GM23338 (cell line): ENCODE measurements at regions not wholly inside any gene's neighbourhood (a gene's known extent, or its start where the extent isn't known, plus 50 kb on each side); places are given as distances from the start of the nearest gene placed in this dataset.

ENCODE experiments used
- CTCF ChIP-seq, 2 experiments: fragments of 200-600 bp in 1 of 2; sonication (generic) in 1 of 2; conservative IDR thresholded peaks; 2 replicates each; pipeline versions ENCODE4 v1.5.1 to v1.6.1; 2016 to 2017; ENCODE audit warnings: antibody characterized with exemption in 2 of 2, low read depth in 2 of 2, mild to moderate bottlenecking in 2 of 2, moderate library complexity in 1 of 2
- EZH2 ChIP-seq: fragments of 200-600 bp; sonication (generic); IDR thresholded peaks from one replicate; pipeline ENCODE4 v1.8.0; 2017; ENCODE audit warnings: antibody characterized with exemption, mild to moderate bottlenecking, low read depth; ENCODE audit not compliant: unreplicated experiment
- EZH2phosphoT487 ChIP-seq: fragments of 200-600 bp; sonication (generic); IDR thresholded peaks from one replicate; pipeline ENCODE4 v1.8.1; 2018; ENCODE audit warnings: antibody characterized with exemption; ENCODE audit not compliant: unreplicated experiment
- NANOG ChIP-seq: IDR thresholded peaks from 2 replicates; pipeline ENCODE4 v1.6.1; 2016; ENCODE audit warnings: antibody characterized with exemption, borderline replicate concordance
- POLR2AphosphoS5 ChIP-seq: IDR thresholded peaks from 2 replicates; pipeline ENCODE4 v1.6.1; 2016; ENCODE audit warnings: antibody characterized with exemption, low read depth
- TF ChIP-seq, protein P1 (sequence below): IDR thresholded peaks from one replicate; pipeline ENCODE4 v1.6.1; 2018; ENCODE audit warnings: antibody characterized with exemption; ENCODE audit not compliant: unreplicated experiment

GRCh38 chr20:47876311-47877088 is 91.2 kb upstream of the SULF2 start:
- TF ChIP-seq CTCF (conservative IDR thresholded peaks at IDR 0.05; ENCODE audit: low read depth in 2 of 2) (no peak), POLR2AphosphoS5 (no peak), EZH2phosphoT487 (no peak), EZH2 (no peak), NANOG (no peak)
- TF ChIP-seq, protein P1, sequence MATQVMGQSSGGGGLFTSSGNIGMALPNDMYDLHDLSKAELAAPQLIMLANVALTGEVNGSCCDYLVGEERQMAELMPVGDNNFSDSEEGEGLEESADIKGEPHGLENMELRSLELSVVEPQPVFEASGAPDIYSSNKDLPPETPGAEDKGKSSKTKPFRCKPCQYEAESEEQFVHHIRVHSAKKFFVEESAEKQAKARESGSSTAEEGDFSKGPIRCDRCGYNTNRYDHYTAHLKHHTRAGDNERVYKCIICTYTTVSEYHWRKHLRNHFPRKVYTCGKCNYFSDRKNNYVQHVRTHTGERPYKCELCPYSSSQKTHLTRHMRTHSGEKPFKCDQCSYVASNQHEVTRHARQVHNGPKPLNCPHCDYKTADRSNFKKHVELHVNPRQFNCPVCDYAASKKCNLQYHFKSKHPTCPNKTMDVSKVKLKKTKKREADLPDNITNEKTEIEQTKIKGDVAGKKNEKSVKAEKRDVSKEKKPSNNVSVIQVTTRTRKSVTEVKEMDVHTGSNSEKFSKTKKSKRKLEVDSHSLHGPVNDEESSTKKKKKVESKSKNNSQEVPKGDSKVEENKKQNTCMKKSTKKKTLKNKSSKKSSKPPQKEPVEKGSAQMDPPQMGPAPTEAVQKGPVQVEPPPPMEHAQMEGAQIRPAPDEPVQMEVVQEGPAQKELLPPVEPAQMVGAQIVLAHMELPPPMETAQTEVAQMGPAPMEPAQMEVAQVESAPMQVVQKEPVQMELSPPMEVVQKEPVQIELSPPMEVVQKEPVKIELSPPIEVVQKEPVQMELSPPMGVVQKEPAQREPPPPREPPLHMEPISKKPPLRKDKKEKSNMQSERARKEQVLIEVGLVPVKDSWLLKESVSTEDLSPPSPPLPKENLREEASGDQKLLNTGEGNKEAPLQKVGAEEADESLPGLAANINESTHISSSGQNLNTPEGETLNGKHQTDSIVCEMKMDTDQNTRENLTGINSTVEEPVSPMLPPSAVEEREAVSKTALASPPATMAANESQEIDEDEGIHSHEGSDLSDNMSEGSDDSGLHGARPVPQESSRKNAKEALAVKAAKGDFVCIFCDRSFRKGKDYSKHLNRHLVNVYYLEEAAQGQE = no peak
